ENCODE measurements at regions not wholly inside any gene's neighbourhood (a gene's known extent, or its start where the extent isn't known, plus 50 kb on each side); places are given as distances from the start of the nearest gene placed in this dataset.

DNA sequence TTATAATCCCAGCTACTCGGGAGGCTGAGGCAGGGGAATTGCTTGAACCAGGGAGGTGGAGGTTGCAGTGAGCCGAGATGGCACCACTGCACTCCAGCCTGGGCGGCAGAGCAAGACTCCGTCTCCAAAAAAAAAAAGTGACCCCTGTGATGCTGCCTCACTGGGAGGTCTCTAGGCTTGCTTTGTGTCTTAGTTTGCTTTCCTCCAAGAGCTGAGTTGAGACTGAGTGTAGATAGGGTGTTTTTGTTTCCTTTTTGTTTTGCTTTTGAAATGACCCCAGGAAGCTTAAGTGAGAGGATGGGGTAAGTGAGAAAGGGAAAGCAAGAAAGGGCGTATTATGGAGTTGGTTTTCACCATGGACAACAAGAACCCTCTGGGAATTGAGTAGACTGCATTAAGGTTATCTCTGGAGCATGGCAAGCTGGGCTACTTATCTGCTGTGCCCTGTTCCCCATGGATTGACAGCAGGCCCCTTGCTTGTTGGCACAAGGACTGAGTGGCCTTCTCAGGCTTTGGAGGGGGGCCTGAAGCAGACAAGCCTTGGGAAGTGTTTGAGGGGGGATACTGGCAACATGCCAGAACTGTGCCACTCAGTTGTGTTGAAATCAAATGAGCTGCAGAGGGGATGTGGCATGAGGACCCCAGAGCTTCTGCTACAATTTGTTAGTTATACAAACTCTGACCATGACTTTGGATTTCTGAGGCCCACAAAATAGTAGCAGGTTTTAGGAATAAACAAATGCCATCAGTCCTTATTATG lies 300.6 kb upstream of the C11orf87 start:
- TF ChIP-seq, protein P1, sequence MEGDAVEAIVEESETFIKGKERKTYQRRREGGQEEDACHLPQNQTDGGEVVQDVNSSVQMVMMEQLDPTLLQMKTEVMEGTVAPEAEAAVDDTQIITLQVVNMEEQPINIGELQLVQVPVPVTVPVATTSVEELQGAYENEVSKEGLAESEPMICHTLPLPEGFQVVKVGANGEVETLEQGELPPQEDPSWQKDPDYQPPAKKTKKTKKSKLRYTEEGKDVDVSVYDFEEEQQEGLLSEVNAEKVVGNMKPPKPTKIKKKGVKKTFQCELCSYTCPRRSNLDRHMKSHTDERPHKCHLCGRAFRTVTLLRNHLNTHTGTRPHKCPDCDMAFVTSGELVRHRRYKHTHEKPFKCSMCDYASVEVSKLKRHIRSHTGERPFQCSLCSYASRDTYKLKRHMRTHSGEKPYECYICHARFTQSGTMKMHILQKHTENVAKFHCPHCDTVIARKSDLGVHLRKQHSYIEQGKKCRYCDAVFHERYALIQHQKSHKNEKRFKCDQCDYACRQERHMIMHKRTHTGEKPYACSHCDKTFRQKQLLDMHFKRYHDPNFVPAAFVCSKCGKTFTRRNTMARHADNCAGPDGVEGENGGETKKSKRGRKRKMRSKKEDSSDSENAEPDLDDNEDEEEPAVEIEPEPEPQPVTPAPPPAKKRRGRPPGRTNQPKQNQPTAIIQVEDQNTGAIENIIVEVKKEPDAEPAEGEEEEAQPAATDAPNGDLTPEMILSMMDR (IDR thresholded peaks at IDR 0.05), result no peak
- TF ChIP-seq POLR2A (IDR thresholded peaks at IDR 0.05) (no peak), POLR2AphosphoS5 (IDR thresholded peaks at IDR 0.05) (no peak)

Measured in gastroesophageal sphincter (tissue), 3 donors.